HepG2 (cell line): ENCODE measurements at regions not wholly inside any gene's neighbourhood (a gene's known extent, or its start where the extent isn't known, plus 50 kb on each side); places are given as distances from the start of the nearest gene placed in this dataset.

Experiments
- ATAC-seq: fragments of 200-7000 bp; cut with Tn5 transposase; 3 replicates; pipeline ENCODE4 v1.9.1; 2020; ENCODE audit warnings: mild to moderate bottlenecking, moderate library complexity
- BruUV-seq: library from RNA; stranded (reverse); fragments of 400-500 nt; replicated peaks from 2 replicates; lab custom pipeline; 2021; lab: Mats Ljungman, UMichigan
- CTCF ChIA-PET: fragments of 300-600 bp; formaldehyde crosslinking; extraction: SDS; loops from one replicate; lab custom pipeline; 2021; ENCODE audit warnings: low total read pairs, inconsistent platforms, low intra/inter-chr PET ratio; lab: Yijun Ruan, JAX
- POLR2A ChIA-PET: fragments of 350-600 bp; sonication (Branson Sonifier 250); formaldehyde crosslinking; loops from one replicate; lab custom pipeline; 2020; ENCODE audit warnings: antibody characterized with exemption, inconsistent platforms; lab: Yijun Ruan, JAX
- DNase-seq: peaks from one replicate; pipeline ENCODE4 v3.0.0-alpha.2; 2015; ENCODE audit warnings: low spot score
- FAIRE-seq: peaks from 3 replicates; lab custom pipeline; 2011; peaks lifted over from hg19 to GRCh38; lab: Jason Lieb, UNC
- H2AFZ ChIP-seq: one replicate; pipeline ENCODE4 v1.6.1; 2011; ENCODE audit warnings: low read length, inconsistent platforms
- H3K27ac ChIP-seq: fragments of 300-600 bp; 3 replicates; pipeline ENCODE4 v1.8.0; 2011; ENCODE audit warnings: mixed run types, mild to moderate bottlenecking, mixed read lengths, low read length, inconsistent platforms; ENCODE audit not compliant: insufficient read depth; ENCODE audit errors: extremely low read length
- H3K27me3 ChIP-seq, 2 experiments: fragments of 200-600 bp in 1 of 2; 2 replicates in 1 of 2; 3 replicates in 1 of 2; pipeline versions ENCODE4 v1.6.0 to v1.8.0; 2011; ENCODE audit warnings: low read length in 2 of 2, mild to moderate bottlenecking in 2 of 2, moderate library complexity in 2 of 2, inconsistent platforms in 1 of 2; ENCODE audit not compliant: insufficient read depth in 2 of 2, control insufficient read depth in 1 of 2
- H3K36me3 ChIP-seq, 2 experiments: fragments of 200-600 bp in 1 of 2; replicated peaks in 1 of 2; 2 replicates in 1 of 2; 3 replicates in 1 of 2; pipeline versions ENCODE4 v1.5.1 to v1.8.0; 2011; ENCODE audit warnings: low read length in 2 of 2, inconsistent platforms in 1 of 2; ENCODE audit not compliant: insufficient read depth in 2 of 2, control insufficient read depth in 1 of 2
- H3K4me1 ChIP-seq: 2 replicates; pipeline ENCODE4 v1.5.1; 2012; ENCODE audit warnings: low read length, inconsistent platforms; ENCODE audit not compliant: insufficient read depth
- H3K4me2 ChIP-seq: 2 replicates; pipeline ENCODE4 v1.6.0; 2011; ENCODE audit warnings: low read depth, low read length, inconsistent platforms
- H3K4me3 ChIP-seq, 3 experiments: fragments of 200-600 bp in 1 of 3; sonication (generic), shearing (Covaris generic) in 1 of 3; replicated peaks in 1 of 3; 2 replicates each; pipeline ENCODE4 v1.5.1; 2011 to 2016; ENCODE audit warnings: low read length in 3 of 3, inconsistent platforms in 2 of 3, low read depth in 2 of 3, mild to moderate bottlenecking in 2 of 3, control low read depth in 1 of 3, mixed read lengths in 1 of 3; ENCODE audit not compliant: insufficient read depth in 1 of 3
- H3K79me2 ChIP-seq: one replicate; pipeline ENCODE4 v1.6.1; 2011; ENCODE audit warnings: low read length, inconsistent platforms; ENCODE audit not compliant: insufficient read depth
- H3K9ac ChIP-seq: 2 replicates; pipeline ENCODE4 v1.6.0; 2011; ENCODE audit warnings: mild to moderate bottlenecking, low read depth, low read length, inconsistent platforms; ENCODE audit not compliant: insufficient read depth
- H3K9me3 ChIP-seq: 2 replicates; pipeline ENCODE4 v1.5.1; 2012; ENCODE audit warnings: mild to moderate bottlenecking, low read length
- H4K20me1 ChIP-seq: 2 replicates; pipeline ENCODE4 v1.6.0; 2011; ENCODE audit warnings: inconsistent platforms, mild to moderate bottlenecking, low read length, moderate library complexity; ENCODE audit not compliant: insufficient read depth
- ARID4A ChIP-seq: sonication (generic); formaldehyde crosslinking; IDR thresholded peaks from 2 replicates; pipeline ENCODE4 v1.5.0; 2020; ENCODE audit warnings: mild to moderate bottlenecking, missing genetic modification reagents, borderline replicate concordance
- DBP ChIP-seq: sonication (generic); formaldehyde crosslinking; IDR thresholded peaks from 2 replicates; pipeline ENCODE4 v1.4.0; 2020; ENCODE audit warnings: missing genetic modification reagents; ENCODE audit errors: not compliant biosample characterization
- HDAC2 ChIP-seq: sonication (generic); formaldehyde crosslinking; IDR thresholded peaks from 2 replicates; pipeline ENCODE4 v1.4.0; 2020; ENCODE audit warnings: missing genetic modification reagents
- HNF4A ChIP-seq: sonication (generic); formaldehyde crosslinking; IDR thresholded peaks from 2 replicates; pipeline ENCODE4 v1.4.0; 2020; ENCODE audit warnings: missing genetic modification reagents
- HNF4G ChIP-seq, 2 experiments: sonication (generic) in 1 of 2; formaldehyde crosslinking in 1 of 2; IDR thresholded peaks; 2 replicates each; pipeline versions ENCODE4 v1.4.0 to v1.6.1; 2011 to 2020; ENCODE audit warnings: borderline replicate concordance in 2 of 2, low read depth in 2 of 2, mild to moderate bottlenecking in 2 of 2, low read length in 1 of 2, missing genetic modification reagents in 1 of 2, moderate library complexity in 1 of 2
- NONO ChIP-seq, 2 experiments: fragments of 450-650 bp in 1 of 2; sonication (generic) in 1 of 2; formaldehyde crosslinking in 1 of 2; IDR thresholded peaks in 1 of 2; conservative IDR thresholded peaks in 1 of 2; 2 replicates each; pipeline versions ENCODE4 v1.6.1 to v1.8.0; 2017 to 2022; ENCODE audit warnings: mild to moderate bottlenecking in 1 of 2, missing genetic modification reagents in 1 of 2, moderate library complexity in 1 of 2
- SOX13 ChIP-seq, 3 experiments: fragments of 450-650 bp in 1 of 3; sonication (generic) in 1 of 3; formaldehyde crosslinking in 1 of 3; IDR thresholded peaks in 2 of 3; conservative IDR thresholded peaks in 1 of 3; 2 replicates each; pipeline versions ENCODE4 v1.5.0 to v1.6.1; 2016 to 2020; ENCODE audit warnings: antibody characterized with exemption in 1 of 3, mild to moderate bottlenecking in 1 of 3, missing compliant biosample characterization in 1 of 3, missing genetic modification reagents in 1 of 3, moderate library complexity in 1 of 3
- TEF ChIP-seq: sonication (generic); formaldehyde crosslinking; IDR thresholded peaks from 2 replicates; pipeline ENCODE4 v1.5.0; 2020; ENCODE audit warnings: missing genetic modification reagents
- ZFAT ChIP-seq: sonication (generic); formaldehyde crosslinking; conservative IDR thresholded peaks from 2 replicates; pipeline ENCODE4 v1.8.1; 2023; ENCODE audit warnings: missing genetic modification reagents, inconsistent platforms
- ZMYM4 ChIP-seq: sonication (generic); formaldehyde crosslinking; IDR thresholded peaks from 2 replicates; pipeline ENCODE4 v1.8.1; 2023; ENCODE audit warnings: mild to moderate bottlenecking, missing genetic modification reagents
- ZNF143 ChIP-seq: sonication (generic); formaldehyde crosslinking; IDR thresholded peaks from 2 replicates; pipeline ENCODE4 v1.4.0; 2020; ENCODE audit warnings: missing genetic modification reagents
- ZNF616 ChIP-seq: sonication (generic); formaldehyde crosslinking; IDR thresholded peaks from 2 replicates; pipeline ENCODE4 v1.5.0; 2020; ENCODE audit warnings: low read depth, mild to moderate bottlenecking, missing genetic modification reagents
- ZNF644 ChIP-seq: IDR thresholded peaks from 2 replicates; pipeline ENCODE4 v1.6.1; 2016; ENCODE audit warnings: low read depth
- WGBS: methylation state at CpG from one replicate; pipeline ENCODE4 v1.1.6; 2017; ENCODE audit warnings: low lambda C conversion rate; 5-methylcytosine and 5-hydroxymethylcytosine counted together
- in situ Hi-C: cut with HindIII; loops from 2 replicates; pipeline ENCODE4 v1.10.0; 2017; ENCODE audit warnings: low pct_unique_long_range_greater_than_20kb; ENCODE audit not compliant: extremely low pct_ligation_motif_present
- intact Hi-C: fragments of 100-400 bp; cut with micrococcal nuclease; formaldehyde crosslinking; loops from one replicate; pipeline ENCODE4 v1.10.0; 2022; ENCODE audit not compliant: unreplicated experiment

- Histone ChIP-seq H3K4me3 (peak overlapping the region in 1 of 3 experiments; percentile 25; a peak in 1 of 6 replicates), H3K27ac (no peak overlapping the region), H3K79me2 (no peaks in the 10 kb centered on the region), H2AFZ (no peak overlapping the region), H3K36me3 (no peaks in the 10 kb centered on the region), H3K9me3 (no peaks in the 10 kb centered on the region), H3K27me3 (no peaks in the 10 kb centered on the region; a peak in 1 of 5 replicates), H3K9ac (no peak overlapping the region), H3K4me1 (peaks cover 24% of the 10 kb centered on the region), H3K4me2 (0 out of 2 replicates have a peak overlapping the region, but pooled peaks have one; percentile 25), H4K20me1 (no peaks in the 10 kb centered on the region)
- ChIA-PET POLR2A (no interaction called here), CTCF (no interaction called here)
- BruUV-seq = no TSS peak
- peak; percentile 43 for FAIRE-seq
- peak; percentile 9 for DNase-seq
- 46% methylated on average over 7 of the region's 7 CpGs for WGBS
- peak; percentile 45; the same call in 2 of the 3 replicates for ATAC-seq
- intact Hi-C loops (no loop called here), in situ Hi-C loops (no loop called here)
- peak; percentile 49; the same call in 1 of the 2 replicates for TF ChIP-seq ZMYM4
- no peak for TF ChIP-seq NONO (IDR thresholded peaks at IDR 0.05)
- TF ChIP-seq NONO (CRISPR knock-in tag; conservative IDR thresholded peaks at IDR 0.05) = no peak
- TF ChIP-seq HDAC2 (CRISPR knock-in tag) = no peak
- TF ChIP-seq SOX13 (IDR thresholded peaks at IDR 0.05) = no peak
- TF ChIP-seq SOX13 (CRISPR knock-in tag; conservative IDR thresholded peaks at IDR 0.05 in 1 of 2, IDR thresholded peaks at IDR 0.05 in 1 of 2) = peak in 1 of 2 experiments; percentile 5; a peak in 1 of 4 replicates
- no peak for TF ChIP-seq DBP (CRISPR knock-in tag)
- TF ChIP-seq ZFAT (CRISPR knock-in tag) = no peak
- TF ChIP-seq ARID4A (CRISPR knock-in tag) = no peak
- no peak for TF ChIP-seq ZNF616 (CRISPR knock-in tag)
- TF ChIP-seq HNF4G (IDR thresholded peaks at IDR 0.05; ENCODE audit: borderline replicate concordance, low read depth, low read length) = peak; percentile 37; the same call in 1 of the 2 replicates
- TF ChIP-seq HNF4G (CRISPR knock-in tag; IDR thresholded peaks at IDR 0.05; ENCODE audit: borderline replicate concordance, low read depth) = no peak
- no peak for TF ChIP-seq ZNF143 (CRISPR knock-in tag)
- TF ChIP-seq TEF (CRISPR knock-in tag) = 0 out of 2 replicates have a peak, but pooled peaks have one; percentile 45
- peak; percentile 71 for TF ChIP-seq HNF4A (CRISPR knock-in tag)
- TF ChIP-seq ZNF644 (CRISPR knock-in tag) = peak; percentile 53; the same call in 1 of the 2 replicates
Observed at GRCh38 chr5:67283275-67283987, 86.8 kb upstream of the CD180 start.
